ENCODE measurements at regions not wholly inside any gene's neighbourhood (a gene's known extent, or its start where the extent isn't known, plus 50 kb on each side); places are given as distances from the start of the nearest gene placed in this dataset.

GRCh38 chrX:117483950-117484349 lies 632.7 kb downstream of the KLHL13 start:
- Histone ChIP-seq H4K20me1 (replicated peaks; ENCODE audit: control insufficient read depth, insufficient read depth, low read length) (no peaks in the 10 kb centered on the region), H3K9me3 (replicated peaks; ENCODE audit: control insufficient read depth, insufficient read depth, low read depth, low read length) (no peaks in the 10 kb centered on the region), H3K4me3 (no peak overlapping the region), H3K4me2 (ENCODE audit: insufficient read depth, low read length) (no peak overlapping the region), H3K79me2 (ENCODE audit: control insufficient read depth, insufficient read depth, low read length) (no peaks in the 10 kb centered on the region), H3K4me1 (replicated peaks in 1 of 2; ENCODE audit: control insufficient read depth in 2 of 2, insufficient read depth in 2 of 2, low read length in 2 of 2) (no peaks in the 10 kb centered on the region), H3K27me3 (ENCODE audit: control insufficient read depth in 2 of 2, insufficient read depth in 2 of 2, low read length in 2 of 2) (no peaks in the 10 kb centered on the region), H3K9me1 (ENCODE audit: control insufficient read depth, insufficient read depth, low read length) (no peaks in the 10 kb centered on the region), H2AFZ (ENCODE audit: low read depth, low read length) (no peak overlapping the region), H3K27ac (ENCODE audit: extremely low read depth, low read depth, low read length) (no peak overlapping the region), H3K9ac (ENCODE audit: insufficient read depth in 1 of 2, low read depth in 2 of 2, low read length in 2 of 2) (no peak overlapping the region), H3K36me3 (ENCODE audit: control insufficient read depth, insufficient read depth, low read length) (no peaks in the 10 kb centered on the region)
- no peak for DNase-seq (ENCODE audit: extremely low read depth in 1 of 4, low spot score in 3 of 4)
- intact Hi-C loops (cut with micrococcal nuclease) = no loop called here
- TF ChIP-seq ZNF280A (IDR thresholded peaks at IDR 0.05; ENCODE audit: low read depth, partially characterized antibody) (no peak), MNT (conservative IDR thresholded peaks at IDR 0.05) (no peak), POLR2A (conservative IDR thresholded peaks at IDR 0.05) (no peak), TGIF2 (CRISPR knock-in tag; IDR thresholded peaks at IDR 0.05) (no peak), CBFA2T3 (IDR thresholded peaks at IDR 0.05) (no peak), EWSR1 (IDR thresholded peaks at IDR 0.05; ENCODE audit: borderline replicate concordance, low read depth, partially characterized antibody) (no peak), EGR1 (conservative IDR thresholded peaks at IDR 0.05) (no peak), HBP1 (CRISPR knock-in tag; IDR thresholded peaks at IDR 0.05) (no peak), USF1 (CRISPR knock-in tag; IDR thresholded peaks at IDR 0.05) (no peak), ZC3H11A (IDR thresholded peaks at IDR 0.05; ENCODE audit: low read depth, low read length) (no peak), PBX2 (CRISPR knock-in tag; IDR thresholded peaks at IDR 0.05; ENCODE audit: low read depth) (no peak), PBX2 (tag; conservative IDR thresholded peaks at IDR 0.05; ENCODE audit: low read depth) (no peak), SPI1 (IDR thresholded peaks at IDR 0.05; ENCODE audit: borderline replicate concordance, low read depth, low read length) (no peak), SLC30A9 (CRISPR knock-in tag; IDR thresholded peaks at IDR 0.05) (no peak), PHF21A (IDR thresholded peaks at IDR 0.05; ENCODE audit: borderline replicate concordance, low read depth) (no peak), SMARCA4 (IDR thresholded peaks at IDR 0.05) (no peak)
- ATAC-seq = no peak
- no TSS peak for BruUV-seq (replicated peaks)
- ChIA-PET CTCF (ENCODE audit: low intra/inter-chr PET ratio) (no interaction called here), POLR2A (interaction anchor here (1.1 kb wide), 1 partner anchor 38 kb away, joined by 5 read pairs; no protein-coding TSS in a partner anchor)
- in situ Hi-C loops (cut with MboI) = no loop called here
- 0% methylated on average over 6 of the region's 6 CpGs for WGBS (ENCODE audit: insufficient coverage, low coverage, missing lambda C conversion rate)
- no peak for FAIRE-seq
